Right ventricle myocardium superior (tissue), 1 donor: ENCODE measurements at regions not wholly inside any gene's neighbourhood (a gene's known extent, or its start where the extent isn't known, plus 50 kb on each side); places are given as distances from the start of the nearest gene placed in this dataset.
A peak's percentile ranks its signal among the peaks of the same experiment; 100 is the strongest.

Experiments used
- ATAC-seq: fragments of 200-7000 bp; cut with Tn5 transposase; one replicate; pipeline ENCODE4 v1.9.1; 2020; ENCODE audit warnings: mild to moderate bottlenecking; ENCODE audit not compliant: poor library complexity
- DNase-seq: peaks from one replicate; pipeline ENCODE4 v3.0.0-alpha.2; 2020
- intact Hi-C: fragments of 100-400 bp; cut with DNase I; formaldehyde crosslinking; loops from one replicate; pipeline ENCODE4 v1.11.2; 2022
- donor health status: DM: no; HTN: yes; CAD: no; lungs with severe emphysema.

DNA sequence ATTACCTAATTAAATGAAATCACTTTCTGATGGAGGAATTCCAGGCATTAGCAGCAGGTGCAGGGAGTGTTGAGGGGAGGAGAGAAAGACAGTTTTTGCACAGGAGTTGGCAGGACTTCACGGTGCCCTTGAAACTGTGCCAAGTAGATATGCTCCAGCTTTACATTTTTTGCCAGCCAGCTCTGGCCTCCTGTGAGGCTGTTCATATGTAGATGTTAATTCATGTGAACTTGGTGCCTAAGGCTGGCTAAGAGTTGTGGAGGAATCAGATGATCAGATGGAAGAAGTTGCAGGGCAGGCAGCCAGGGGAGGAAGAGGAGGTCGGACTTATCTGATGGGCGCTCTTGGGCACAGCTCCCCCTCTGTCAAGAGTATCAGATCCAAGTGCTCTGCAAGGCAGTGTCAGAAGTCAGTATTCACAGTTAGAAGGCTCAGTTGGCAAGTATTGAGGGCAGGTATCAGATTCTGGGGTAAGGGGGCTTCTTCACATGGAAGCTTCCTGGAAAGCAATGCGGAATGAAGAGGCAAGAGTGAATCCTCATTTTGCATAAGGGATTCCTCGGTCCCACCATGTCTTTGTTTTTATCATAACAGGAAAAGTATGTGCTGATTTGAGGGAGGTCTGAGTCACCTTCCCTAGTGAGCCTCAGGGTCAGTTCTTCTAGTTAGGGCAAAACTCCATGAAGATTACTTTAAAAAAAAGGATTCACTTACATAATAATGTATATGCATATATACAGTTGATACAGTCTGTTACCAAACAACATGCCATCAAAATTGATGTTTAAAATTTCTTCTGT is 172.6 kb upstream of the UMPS start:
- no peak for ATAC-seq

GRCh38 chr3:124558991-124559845 is 171.0 kb upstream of the UMPS start:
- ATAC-seq (peak; percentile 72), DNase-seq (peak; percentile 79)
- intact Hi-C loops: no loop called here

More for the DNA sequence above, 172.6 kb upstream of the UMPS start:
- DNase-seq: no peak
- intact Hi-C loops: no loop called here

DNA sequence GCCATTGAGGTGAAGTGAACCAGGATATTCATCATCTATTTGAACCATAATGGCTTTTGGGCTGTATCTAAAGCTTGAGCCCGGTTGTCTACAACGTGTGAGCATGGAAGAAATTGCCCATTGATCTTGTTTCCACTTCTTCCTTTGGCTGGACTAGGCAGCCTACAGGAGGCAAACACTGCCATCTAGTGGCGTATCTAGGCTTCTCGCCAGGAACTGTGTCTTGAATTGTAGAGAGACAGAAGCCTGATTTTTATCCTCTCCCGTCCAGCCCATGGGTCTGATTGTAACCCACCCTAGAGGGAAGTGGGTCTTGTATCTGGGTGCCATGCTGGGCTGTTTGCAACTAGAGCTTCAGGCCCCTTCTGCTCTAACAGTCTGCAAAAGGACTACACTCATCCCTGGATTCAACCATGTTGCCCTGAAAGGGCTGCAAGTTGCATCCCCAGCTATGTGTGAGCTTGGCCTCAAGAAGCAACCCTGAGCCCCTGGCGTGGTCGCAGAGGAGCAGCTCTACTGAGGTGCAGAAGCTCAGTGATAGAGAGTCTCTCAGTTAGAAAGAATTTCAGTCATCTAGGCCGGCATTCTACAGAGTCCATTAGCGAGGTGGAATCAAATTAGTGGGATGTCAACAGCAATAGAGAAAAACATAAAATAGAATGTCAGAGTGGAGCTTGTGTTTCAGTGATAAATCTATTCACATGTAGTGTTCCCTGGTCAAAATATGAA is 170.2 kb upstream of the UMPS start:
- peak; percentile 86 for ATAC-seq
- intact Hi-C loops: no loop called here
- peak; percentile 57 for DNase-seq

GRCh38 chr3:124560666-124561215 is 169.5 kb upstream of the UMPS start:
- intact Hi-C loops: no loop called here
- ATAC-seq (no peak), DNase-seq (no peak)

DNA sequence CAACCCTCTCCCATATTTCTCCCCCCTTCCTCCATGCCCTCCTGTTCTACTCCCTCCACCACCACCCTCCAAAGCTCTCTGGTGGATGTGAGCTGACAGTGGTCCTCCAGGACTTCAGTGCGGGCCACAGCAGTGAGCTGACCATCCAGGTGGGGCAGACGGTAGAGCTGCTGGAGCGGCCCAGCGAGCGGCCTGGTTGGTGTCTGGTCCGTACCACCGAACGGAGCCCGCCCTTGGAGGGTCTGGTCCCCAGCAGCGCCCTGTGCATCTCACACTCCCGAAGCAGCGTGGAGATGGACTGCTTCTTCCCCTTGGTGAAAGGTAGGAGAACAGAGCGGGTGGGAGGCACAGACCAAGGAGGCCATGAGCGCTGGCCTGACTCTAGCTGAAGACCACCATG is 167.5 kb upstream of the UMPS start:
- intact Hi-C loops: no loop called here
- no peak for ATAC-seq
- no peak for DNase-seq

DNA sequence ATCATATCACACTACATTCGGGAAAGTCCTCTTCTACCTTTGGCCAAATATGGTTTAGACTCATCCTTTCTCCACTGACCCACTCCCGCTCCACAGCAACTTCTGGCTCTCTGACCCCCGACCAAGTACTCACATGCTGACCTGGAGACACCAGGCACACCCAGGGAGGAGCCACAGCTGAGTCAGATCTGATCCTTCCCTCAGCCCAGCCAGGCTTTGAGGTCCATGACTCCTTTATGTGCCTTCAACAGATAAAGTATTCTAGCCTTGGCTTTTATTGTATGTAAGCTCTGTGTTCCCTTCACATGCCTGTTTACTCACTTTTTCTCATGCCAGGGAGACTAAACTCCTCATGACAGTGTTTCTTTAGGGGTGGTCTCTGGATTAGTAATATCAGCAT is 166.9 kb upstream of the UMPS start:
- DNase-seq: no peak
- intact Hi-C loops: no loop called here
- no peak for ATAC-seq

GRCh38 chr3:124565013-124565412 is 165.2 kb upstream of the UMPS start:
- peak; percentile 81 for ATAC-seq
- intact Hi-C loops: loop anchor here (2.0 kb wide), 1 partner anchor 124 kb away; no protein-coding TSS in a partner anchor
- DNase-seq: peak; percentile 70

- intact Hi-C loops: loop anchor here (2.0 kb wide), 1 partner anchor 123 kb away; no protein-coding TSS in a partner anchor
- ATAC-seq: no peak
- no peak for DNase-seq
Measured at GRCh38 chr3:124565551-124565950, 164.7 kb upstream of the UMPS start.

DNA sequence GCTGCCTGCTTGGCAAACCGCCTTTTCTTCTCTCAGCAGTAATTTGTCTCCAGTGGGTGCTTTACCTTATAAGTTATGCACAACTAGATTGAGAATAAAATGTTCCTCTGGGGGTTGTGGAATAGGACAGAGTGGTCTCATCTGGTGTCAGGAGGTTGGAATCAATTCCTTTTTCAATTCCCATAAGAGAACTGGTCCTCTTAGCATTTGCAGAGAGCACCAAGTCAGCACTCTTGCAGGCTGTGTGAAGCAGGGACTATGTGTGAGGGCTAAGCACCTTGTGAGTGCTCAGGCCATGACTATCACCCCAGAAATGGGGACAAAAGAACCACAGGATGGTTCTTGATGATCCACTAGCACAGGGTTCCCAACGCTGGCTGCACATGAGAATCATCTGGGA is 163.6 kb upstream of the UMPS start:
- intact Hi-C loops: no loop called here
- DNase-seq (no peak), ATAC-seq (no peak)

GRCh38 chr3:124567179-124567578 is 163.1 kb upstream of the UMPS start:
- ATAC-seq (no peak), DNase-seq (no peak)
- intact Hi-C loops: no loop called here

DNA sequence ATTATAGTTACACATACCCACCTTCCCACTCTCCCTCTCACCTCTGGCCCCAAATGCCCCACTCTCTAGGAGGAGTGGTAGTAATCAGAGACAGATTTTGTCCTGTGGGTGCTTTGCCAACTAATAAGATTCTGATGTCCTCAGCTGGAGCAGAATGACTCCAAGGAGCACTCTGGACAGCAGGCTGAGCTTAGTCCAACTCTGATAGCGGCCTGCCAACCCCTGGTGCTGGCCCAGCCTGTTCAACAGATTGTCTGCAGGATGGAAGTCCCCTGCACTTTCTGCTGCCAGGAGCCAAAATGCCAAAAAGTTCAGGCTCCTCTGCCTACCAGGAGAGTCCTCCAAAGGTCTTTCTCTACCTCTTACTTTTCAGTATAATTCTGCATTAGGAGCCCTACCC is 160.5 kb upstream of the UMPS start:
- peak; percentile 96 for ATAC-seq
- intact Hi-C loops: no loop called here
- DNase-seq: peak; percentile 81

DNA sequence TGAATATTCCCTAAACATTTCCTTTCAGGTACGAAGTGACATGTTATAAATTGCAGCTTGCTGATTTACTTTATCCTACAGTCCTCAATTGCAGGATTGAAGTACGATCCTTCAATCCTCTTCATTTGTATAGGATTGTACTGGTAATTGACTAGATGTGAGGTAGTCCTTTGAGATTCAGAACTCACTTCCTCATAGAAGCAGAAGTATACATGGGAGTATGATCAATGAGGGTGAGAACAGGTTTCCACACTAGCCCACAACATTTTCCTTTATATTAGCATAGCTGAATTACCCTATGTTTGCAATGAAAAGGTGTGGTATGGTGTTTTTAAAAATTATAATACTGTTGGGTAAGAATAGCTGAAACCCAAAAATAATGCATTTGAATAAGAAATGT is 160.0 kb upstream of the UMPS start:
- ATAC-seq (no peak), DNase-seq (no peak)
- intact Hi-C loops: no loop called here

GRCh38 chr3:124572851-124573405 is 157.3 kb upstream of the UMPS start:
- ATAC-seq: no peak
- DNase-seq: no peak
- intact Hi-C loops: no loop called here

DNA sequence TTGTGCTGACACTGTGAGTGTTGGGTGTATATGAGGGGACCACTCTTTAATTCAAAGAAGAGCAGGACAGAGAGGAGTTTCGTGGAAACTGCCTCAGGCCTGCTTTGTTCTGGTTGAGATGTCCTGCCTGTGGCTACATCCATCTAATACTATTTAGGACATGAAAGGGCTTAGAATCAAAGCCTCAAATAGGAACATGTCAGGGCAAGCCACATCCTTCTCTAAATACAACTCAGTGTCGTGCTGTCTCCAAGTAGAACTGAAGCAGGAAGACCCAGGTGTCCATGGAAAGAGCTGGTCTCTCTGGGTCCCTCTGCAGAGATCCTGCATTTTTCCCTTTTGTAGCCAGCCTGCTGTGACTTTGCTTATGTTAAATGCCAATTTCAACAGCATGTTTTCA is 156.2 kb upstream of the UMPS start:
- DNase-seq: no peak
- intact Hi-C loops: no loop called here
- ATAC-seq: no peak

DNA sequence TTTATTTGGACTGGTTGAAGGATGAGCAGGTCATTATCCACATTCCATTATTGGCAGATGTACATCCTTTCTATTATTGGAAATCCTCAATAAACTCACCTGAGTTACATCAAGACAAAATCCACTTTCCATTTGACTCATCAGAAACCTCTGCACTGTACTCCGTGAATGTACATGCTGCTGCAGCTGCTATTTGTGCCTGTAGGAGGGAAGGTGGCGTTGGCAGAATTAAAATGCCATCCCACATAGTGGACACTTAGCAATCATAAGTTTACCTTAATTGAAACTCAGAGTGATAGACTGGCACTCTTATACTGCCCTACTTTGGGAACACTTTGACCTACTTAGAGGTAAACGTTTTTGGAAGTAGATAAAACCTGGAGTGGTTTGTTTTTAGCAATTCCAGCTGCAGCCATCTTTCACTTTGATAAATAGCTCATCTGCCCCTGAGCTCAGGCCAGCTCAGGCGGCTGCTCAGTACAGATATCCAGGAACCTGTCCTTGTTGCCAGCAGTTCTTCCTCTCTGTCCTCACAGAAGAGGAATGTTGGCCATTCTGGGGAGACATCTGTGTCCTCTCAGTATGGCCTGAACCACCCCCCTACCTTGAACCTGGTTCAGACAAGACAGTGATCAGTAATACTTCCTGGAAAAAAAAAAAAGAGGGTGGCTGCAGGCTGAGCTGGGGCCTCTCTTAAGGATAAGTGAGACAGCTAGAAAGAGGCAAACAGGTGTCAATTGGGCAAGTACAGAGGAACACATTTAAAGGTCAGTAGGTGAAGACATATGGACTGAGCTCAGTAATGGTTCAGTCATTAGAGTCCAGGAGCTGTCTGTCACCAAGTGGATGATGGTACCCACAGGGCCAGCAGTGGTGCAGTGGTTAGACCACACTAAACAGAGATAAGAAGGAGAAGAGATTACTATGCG is 153.4 kb upstream of the UMPS start:
- ATAC-seq: peak; percentile 90
- intact Hi-C loops: no loop called here

GRCh38 chr3:124577494-124578167 is 152.6 kb upstream of the UMPS start:
- no peak for DNase-seq
- intact Hi-C loops: no loop called here
- ATAC-seq: no peak

More for the DNA sequence above, 153.4 kb upstream of the UMPS start:
- DNase-seq: no peak

DNA sequence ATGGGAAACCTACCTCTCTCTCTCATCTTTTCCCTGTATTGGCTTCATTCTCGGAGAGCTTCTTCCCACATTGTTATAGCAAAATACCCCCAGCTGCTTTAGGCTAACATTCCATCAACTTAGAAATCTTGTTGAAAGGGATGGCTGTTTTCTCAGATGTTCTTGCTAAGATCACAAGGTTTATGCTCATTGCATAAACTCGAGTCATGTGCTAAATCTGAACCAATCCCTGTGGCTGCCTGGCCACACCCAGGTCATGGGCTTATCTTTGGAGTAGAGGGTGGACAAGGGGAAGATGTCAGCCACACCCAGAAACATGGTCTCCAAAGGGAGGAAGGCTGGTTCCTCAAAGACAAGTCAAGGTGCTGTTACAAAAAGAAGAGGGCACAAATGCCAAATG is 150.6 kb upstream of the UMPS start:
- DNase-seq: no peak
- no peak for ATAC-seq
- intact Hi-C loops: no loop called here
